Stimulated activated CD8-positive, alpha-beta memory T cell treated with anti-CD3 and anti-CD28 coated beads, Interleukin-7, amount 100 ng/mL, for 48 hours (primary cell): ENCODE measurements at regions not wholly inside any gene's neighbourhood (a gene's known extent, or its start where the extent isn't known, plus 50 kb on each side); places are given as distances from the start of the nearest gene placed in this dataset.
"Not testable (repeated sequence)": the region's sequence is repeated elsewhere in the genome, so short reads cannot be mapped to it uniquely, and the experiment has no call there.

Source experiments
- DNase-seq, 2 donors: peaks; one replicate each; pipeline ENCODE4 v3.0.0-alpha.2; 2020; ENCODE audit warnings: low read depth in 1 of 2; ENCODE audit errors: extremely low read depth in 1 of 2

- DNase-seq: no peak
Measured at GRCh38 chr2:125979886-125980285, 676.1 kb upstream of the GYPC start.

DNA sequence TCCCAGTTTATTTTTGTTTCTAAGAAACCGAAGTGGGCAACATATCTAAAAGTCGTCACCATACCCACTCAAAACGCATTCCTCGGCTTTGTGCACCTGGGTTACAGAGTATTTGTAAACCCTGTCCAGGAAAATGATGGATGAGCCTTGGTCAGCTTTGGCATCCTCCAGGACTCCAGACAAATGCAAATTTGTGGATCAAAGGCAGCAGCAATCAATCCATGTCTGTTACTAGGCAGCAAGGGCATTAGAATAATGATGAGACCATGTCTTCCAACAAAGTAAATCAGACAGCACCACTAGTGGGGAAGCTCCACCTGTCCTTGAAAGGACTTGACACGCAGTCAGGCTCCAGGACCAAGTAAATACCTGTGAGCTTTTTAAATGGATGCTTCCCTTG, 672.6 kb upstream of the GYPC start:
- DNase-seq: no peak

GRCh38 chr2:126029316-126029715, 626.6 kb upstream of the GYPC start:
- DNase-seq: no peak

DNA sequence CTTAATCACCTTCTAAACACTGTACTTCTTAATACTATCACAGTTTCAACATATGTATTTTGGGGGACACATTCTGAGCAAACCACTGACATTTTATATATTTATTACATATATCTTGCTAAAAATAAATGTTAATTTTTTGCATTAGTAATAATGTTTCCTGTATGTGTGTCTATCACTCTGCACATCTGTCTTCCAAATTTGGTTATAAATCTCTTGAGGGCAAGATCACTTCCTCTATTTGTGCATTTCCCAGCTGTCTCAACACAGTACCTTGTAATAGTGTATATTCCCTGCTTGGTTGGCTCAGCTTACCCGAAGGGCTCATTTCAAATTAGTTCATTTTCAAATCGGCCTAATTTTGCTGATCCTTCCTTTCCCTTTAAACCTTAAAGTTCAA, 617.1 kb upstream of the GYPC start:
- DNase-seq: no peak

DNA sequence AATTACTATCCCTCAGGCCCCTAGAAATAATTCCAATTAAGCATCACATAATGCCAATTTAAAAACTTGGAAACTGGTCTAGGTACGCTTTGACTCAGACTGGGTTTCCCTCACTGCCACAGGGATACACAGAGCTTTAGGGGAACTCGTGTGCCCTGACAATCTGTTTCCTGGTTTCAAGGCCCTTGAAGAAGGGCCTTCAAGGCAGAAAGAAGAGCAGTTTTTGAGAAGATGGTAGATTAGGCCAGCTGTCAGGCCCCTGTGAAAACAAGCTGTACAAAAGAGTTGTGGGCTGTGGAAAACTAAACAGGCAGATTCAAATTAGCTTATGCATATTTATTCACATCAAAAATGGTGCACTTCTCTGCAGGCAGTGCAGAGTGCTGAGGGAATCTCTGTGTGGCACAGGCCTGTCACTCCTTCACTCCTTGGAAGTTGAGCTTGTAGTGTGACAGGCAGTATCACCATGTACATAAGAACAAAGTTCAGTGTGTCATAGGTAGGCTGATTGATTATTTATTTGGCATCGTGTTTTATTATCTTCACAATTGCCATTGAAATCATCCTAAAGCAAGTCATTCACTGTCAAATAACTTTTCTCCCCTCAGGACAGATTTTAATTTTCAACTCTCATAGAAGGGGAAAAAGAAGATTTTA, 614.4 kb upstream of the GYPC start:
- DNase-seq: no peak

- no peak for DNase-seq
Measured at GRCh38 chr2:126042089-126042488, 613.9 kb upstream of the GYPC start.

DNA sequence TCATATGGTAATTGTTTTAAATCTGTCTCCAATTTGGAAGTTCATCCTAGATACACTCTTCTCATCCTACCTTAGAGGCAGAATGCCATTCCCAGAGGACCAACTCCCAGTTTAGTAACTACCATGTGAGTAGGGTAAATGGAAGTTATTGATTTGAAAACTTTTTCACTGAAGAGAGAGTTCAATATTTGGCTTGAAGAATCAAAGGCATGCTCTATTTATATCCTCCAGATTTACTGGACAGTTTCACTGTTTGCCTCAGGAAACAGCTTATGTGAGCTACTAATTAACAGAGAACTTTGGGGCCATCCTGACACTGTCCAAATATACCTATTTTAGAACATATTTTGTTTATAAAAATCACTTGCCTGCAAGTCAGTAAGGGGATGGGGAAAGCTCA, 607.2 kb upstream of the GYPC start:
- DNase-seq: no peak

DNA sequence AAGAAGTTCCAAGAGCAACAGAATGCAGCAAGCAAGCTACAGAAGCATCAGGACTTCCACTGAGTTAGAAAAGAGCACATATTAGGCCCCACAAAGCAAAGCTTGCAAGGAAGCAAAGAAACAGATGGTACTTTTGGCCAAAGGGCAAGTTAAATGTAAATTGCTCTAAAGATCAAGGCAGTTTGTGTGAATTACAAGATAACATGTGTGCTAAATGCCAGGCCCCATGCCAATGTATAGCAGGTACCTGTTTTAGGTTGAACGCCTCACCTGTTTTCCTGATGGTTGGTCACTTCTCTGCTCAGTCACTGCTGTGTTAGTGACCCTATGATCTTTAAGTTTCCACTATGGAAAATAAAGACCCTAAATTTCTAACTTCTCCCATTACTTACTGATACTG, 606.5 kb upstream of the GYPC start:
- DNase-seq: no peak

DNA sequence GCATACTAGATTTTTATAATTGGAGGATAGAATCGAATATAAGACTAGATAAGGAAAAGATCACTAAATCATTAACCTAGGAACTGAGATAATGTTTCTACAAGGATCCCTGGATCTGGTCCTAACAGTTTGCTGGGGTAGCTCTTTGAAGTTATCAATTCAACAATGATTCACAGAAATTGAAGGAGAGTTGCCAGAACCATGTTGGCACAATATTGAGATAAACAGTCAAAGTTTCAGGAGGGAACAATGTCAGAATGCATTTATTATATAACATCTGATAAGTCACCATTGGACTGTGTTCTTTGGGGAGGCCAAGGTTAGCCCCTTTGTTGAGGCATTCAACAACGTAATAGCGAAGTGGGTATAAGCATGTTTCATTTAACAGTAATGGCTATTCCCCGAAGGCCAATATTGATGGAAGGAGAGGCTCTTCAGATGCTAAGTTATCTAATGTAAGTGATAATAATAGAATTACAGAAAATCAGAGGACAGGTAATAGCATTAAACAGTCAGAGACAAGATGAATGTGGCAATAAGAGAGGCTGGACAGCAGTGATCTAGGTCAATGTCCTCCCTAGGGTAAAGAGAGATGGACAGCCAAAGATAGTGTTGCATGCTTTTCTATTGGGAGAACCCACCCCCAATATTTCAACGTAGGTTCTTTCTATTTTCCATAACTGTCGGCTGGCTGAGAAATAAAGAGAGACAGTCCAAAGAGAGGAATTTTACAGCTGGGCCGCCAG, 604.8 kb upstream of the GYPC start:
- DNase-seq: no peak

DNA sequence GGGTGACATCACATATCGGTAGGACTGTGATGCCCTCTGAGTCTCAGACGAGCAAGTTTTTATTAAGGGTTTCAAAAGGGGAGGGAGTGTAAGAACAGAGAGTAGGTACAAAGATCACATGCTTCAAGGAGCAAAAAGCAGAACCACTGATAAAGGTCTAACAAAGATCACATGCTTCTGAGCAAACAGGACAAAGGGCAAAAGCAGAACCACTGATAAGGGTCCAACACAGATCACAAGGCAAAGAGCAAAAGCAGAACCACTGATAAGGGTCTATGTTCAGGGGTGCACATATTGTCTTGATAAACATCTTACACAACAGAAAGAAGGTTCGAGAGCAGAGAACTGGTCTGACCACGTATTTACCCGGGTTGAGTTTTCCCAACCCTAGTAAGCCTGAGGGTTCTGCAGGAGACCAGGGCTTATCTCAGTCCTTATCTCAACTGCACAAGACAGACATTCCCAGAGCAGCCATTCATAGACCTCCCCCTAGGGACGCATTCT, 604.2 kb upstream of the GYPC start:
- DNase-seq: not testable (repeated sequence)

- DNase-seq: no peak
Measured at GRCh38 chr2:126059379-126059778, 596.6 kb upstream of the GYPC start.

DNA sequence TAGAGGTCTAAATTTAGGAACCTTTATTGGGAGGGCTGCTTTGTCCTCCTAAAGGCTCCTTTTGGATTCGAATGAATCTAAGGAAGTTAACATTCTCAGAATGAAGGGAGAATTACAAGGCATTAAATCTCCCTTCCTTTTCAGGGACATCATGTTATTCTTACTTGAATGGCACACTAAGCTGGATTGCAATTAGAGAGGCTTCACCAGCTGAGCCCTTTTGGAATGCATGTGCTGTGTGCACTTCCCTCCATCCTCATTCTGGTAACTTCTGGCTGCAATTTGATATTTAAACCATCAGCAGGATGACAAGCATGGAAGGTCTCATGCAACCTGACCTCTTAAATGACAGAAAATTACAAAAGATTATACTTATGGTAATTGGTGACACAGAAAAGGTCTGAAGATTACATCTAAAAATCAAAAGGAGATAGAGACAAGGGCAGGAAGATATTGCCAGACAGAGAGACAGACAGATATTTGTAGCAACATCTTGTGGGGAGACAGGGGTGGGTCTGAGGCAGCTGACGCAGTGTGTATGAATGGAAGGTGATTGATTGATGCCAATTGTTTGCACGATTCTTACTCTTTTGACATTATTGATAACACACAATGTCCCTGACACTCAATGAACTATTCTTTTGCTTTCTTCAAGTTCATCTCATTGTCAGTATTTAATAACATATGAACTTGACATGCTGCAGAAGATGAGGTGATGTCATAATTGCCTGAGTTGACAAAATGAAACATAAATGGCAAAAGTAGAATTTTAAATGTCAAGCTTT, 570.8 kb upstream of the GYPC start:
- DNase-seq: no peak

- no peak for DNase-seq
Measured at GRCh38 chr2:126100962-126101361, 555.0 kb upstream of the GYPC start.

- no peak for DNase-seq
Measured at GRCh38 chr2:126106006-126106405, 550.0 kb upstream of the GYPC start.

DNA sequence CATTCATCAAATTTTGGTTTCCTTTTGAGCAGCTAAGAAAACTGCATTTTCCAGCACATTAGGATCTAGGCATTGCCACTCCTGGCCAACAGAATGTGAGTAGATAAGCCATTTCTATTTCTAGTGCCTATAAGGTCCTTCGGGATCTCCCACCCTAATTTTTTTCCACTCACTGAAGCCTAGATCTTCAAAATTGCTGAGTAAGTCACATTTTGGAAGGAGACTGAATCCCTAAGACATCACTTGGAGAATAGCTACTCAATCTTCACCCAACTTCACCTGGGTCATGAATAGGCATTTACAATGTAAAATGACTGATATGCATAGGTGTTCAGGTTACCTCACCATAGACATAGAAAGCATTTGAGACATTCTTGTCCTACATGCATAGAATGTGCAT, 548.1 kb upstream of the GYPC start:
- DNase-seq: no peak

DNA sequence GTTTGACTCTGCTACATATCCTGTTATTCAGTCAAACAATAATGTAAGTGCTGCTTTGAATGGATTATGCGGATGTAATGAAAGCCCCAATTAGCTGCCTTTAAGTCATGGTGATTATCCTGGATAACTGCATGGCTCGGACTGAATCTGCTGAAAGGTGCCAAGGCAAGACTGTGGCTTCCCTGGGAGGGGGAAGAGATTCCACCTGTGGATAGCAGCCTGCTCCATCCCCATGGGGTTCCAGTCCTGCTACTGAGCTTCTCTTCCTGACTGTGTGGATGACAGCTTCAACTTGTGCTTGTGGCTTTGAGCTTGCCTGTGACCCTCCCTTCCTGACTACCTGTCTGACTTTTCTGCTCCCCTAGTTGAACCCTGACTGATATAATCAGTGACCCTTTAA, 540.0 kb upstream of the GYPC start:
- no peak for DNase-seq

GRCh38 chr2:126117886-126118285, 538.1 kb upstream of the GYPC start:
- DNase-seq: no peak

- DNase-seq: no peak
Measured at GRCh38 chr2:126145752-126146151, 510.2 kb upstream of the GYPC start.

- DNase-seq: no peak
Measured at GRCh38 chr2:126154256-126154785, 501.6 kb upstream of the GYPC start.

DNA sequence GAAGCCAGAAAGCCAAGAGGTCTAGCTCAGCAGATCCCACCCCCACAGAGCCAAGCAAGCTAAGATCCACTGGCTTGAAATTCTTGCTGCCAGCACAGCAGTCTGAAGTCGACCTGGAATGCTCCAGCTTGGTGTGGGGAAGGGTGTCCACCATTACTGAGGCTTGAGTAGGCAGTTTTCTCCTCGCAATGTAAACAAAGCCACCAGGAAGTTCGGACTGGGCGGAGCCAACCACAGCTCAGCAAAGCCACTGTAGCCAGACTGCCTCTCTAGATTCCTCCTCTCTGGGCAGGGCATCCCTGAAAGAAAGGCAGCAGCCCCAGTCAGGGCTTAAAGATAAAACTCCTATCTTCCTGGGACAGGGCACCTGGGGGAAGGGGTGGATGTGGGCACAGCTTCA, 495.0 kb upstream of the GYPC start:
- DNase-seq: not testable (repeated sequence)

DNA sequence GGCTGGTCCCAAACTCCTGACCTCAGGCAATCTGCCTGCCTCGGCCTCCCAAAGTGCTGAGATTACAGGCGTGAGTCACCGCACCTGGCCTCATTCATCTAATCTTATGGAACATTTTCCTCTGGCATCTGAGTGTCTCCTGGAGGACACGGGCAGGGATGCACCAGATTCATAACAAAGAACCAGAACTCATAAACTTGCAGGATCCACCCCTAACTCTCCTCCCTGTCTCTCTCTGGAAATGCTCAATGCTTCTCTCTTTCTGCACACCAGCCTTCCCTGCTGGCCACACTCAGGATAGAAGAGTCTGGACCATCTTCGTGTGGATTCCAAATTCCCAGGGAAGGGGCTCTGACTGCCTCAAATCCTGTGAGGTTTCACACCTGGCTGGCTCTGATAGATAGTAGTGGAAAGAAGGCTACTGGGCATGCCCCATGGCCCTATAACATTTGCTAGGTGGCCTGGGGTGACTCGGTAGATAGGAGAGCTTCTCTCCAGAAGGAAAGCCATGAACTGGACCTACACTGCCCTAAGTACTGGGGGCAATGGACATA, 483.2 kb upstream of the GYPC start:
- DNase-seq: no peak
